ENCODE measurements at regions not wholly inside any gene's neighbourhood (a gene's known extent, or its start where the extent isn't known, plus 50 kb on each side); places are given as distances from the start of the nearest gene placed in this dataset.

DNA sequence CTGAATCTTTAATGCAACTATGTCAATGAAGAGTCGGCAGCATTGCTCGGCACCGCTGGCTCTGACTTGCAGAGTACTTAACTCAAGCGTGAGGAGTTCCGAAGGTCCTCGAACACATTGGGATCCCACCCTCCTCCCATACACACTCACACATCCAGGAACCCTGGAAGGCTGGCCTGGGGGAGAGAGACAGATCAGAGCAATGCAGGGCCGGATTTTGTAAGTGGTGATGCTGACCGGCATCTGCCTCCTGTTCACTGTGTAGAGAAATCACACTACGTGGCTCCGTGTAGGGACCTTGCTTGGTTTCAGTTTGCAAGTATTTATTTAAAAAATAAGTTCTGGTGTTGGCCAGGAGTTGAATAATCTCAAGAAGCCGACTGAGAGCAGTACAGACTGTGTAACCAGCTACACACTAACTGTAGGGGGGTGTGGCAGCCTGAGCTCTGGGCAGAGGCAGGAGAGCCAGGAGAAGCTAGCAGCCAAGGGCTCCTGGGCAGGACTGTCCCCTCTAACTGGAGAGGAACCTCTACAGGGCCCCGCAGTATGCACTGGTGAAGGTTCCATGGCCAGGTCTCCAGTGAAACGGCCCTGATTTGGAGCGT is 190.2 kb upstream of the TNRC6C start:
- TF ChIP-seq REST (IDR thresholded peaks at IDR 0.05; ENCODE audit: low read depth) (no peak), ZBTB7A (IDR thresholded peaks at IDR 0.05; ENCODE audit: low read depth) (no peak), CREB1 (IDR thresholded peaks at IDR 0.05; ENCODE audit: low read depth) (no peak), TAF1 (IDR thresholded peaks at IDR 0.05; ENCODE audit: low read depth) (no peak), TEAD4 (IDR thresholded peaks at IDR 0.05) (no peak), FOXM1 (IDR thresholded peaks at IDR 0.05; ENCODE audit: borderline replicate concordance, low read depth) (no peak), TCF12 (IDR thresholded peaks at IDR 0.05; ENCODE audit: low read depth) (no peak)
- TF ChIP-seq, protein P1, sequence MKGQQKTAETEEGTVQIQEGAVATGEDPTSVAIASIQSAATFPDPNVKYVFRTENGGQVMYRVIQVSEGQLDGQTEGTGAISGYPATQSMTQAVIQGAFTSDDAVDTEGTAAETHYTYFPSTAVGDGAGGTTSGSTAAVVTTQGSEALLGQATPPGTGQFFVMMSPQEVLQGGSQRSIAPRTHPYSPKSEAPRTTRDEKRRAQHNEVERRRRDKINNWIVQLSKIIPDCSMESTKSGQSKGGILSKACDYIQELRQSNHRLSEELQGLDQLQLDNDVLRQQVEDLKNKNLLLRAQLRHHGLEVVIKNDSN (IDR thresholded peaks at IDR 0.05): no peak

GRCh38 chr17:77769215-77769614 is 189.3 kb upstream of the TNRC6C start:
- TF ChIP-seq FOXM1 (IDR thresholded peaks at IDR 0.05; ENCODE audit: borderline replicate concordance, low read depth) (no peak), MAX (IDR thresholded peaks at IDR 0.05) (no peak), REST (IDR thresholded peaks at IDR 0.05; ENCODE audit: low read depth) (no peak), EP300 (IDR thresholded peaks at IDR 0.05; ENCODE audit: borderline replicate concordance) (no peak), ZBTB7A (IDR thresholded peaks at IDR 0.05; ENCODE audit: low read depth) (no peak), EGR1 (IDR thresholded peaks at IDR 0.05) (no peak), TCF12 (IDR thresholded peaks at IDR 0.05; ENCODE audit: low read depth) (no peak), CEBPB (IDR thresholded peaks at IDR 0.05) (no peak), TAF1 (IDR thresholded peaks at IDR 0.05; ENCODE audit: low read depth) (no peak), YY1 (IDR thresholded peaks at IDR 0.05; ENCODE audit: low read depth) (no peak), CREB1 (IDR thresholded peaks at IDR 0.05; ENCODE audit: low read depth) (no peak), NFIC (IDR thresholded peaks at IDR 0.05) (no peak), TEAD4 (IDR thresholded peaks at IDR 0.05) (no peak)

- TF ChIP-seq TEAD4 (IDR thresholded peaks at IDR 0.05) (no peak), MAX (IDR thresholded peaks at IDR 0.05) (no peak), CREB1 (IDR thresholded peaks at IDR 0.05; ENCODE audit: low read depth) (no peak), TAF1 (IDR thresholded peaks at IDR 0.05; ENCODE audit: low read depth) (no peak), NFIC (IDR thresholded peaks at IDR 0.05) (no peak), YY1 (IDR thresholded peaks at IDR 0.05; ENCODE audit: low read depth) (no peak)
- TF ChIP-seq, protein P1 (IDR thresholded peaks at IDR 0.05): no peak
Observed at GRCh38 chr17:77769762-77770161, 188.7 kb upstream of the TNRC6C start.

GRCh38 chr17:77770331-77771105 is 188.0 kb upstream of the TNRC6C start:
- TF ChIP-seq CREB1 (IDR thresholded peaks at IDR 0.05; ENCODE audit: low read depth) (no peak), MAX (IDR thresholded peaks at IDR 0.05) (no peak), TAF1 (IDR thresholded peaks at IDR 0.05; ENCODE audit: low read depth) (no peak), NFIC (IDR thresholded peaks at IDR 0.05) (no peak), EP300 (IDR thresholded peaks at IDR 0.05; ENCODE audit: borderline replicate concordance) (no peak), TEAD4 (IDR thresholded peaks at IDR 0.05) (no peak), REST (IDR thresholded peaks at IDR 0.05; ENCODE audit: low read depth) (no peak), YY1 (IDR thresholded peaks at IDR 0.05; ENCODE audit: low read depth) (no peak), CEBPB (IDR thresholded peaks at IDR 0.05) (no peak), EGR1 (IDR thresholded peaks at IDR 0.05) (no peak), FOXM1 (IDR thresholded peaks at IDR 0.05; ENCODE audit: borderline replicate concordance, low read depth) (no peak), TCF12 (IDR thresholded peaks at IDR 0.05; ENCODE audit: low read depth) (no peak), ZBTB7A (IDR thresholded peaks at IDR 0.05; ENCODE audit: low read depth) (no peak)

Measured in Ishikawa (cell line).